H1 (cell line): ENCODE measurements at regions not wholly inside any gene's neighbourhood (a gene's known extent, or its start where the extent isn't known, plus 50 kb on each side); places are given as distances from the start of the nearest gene placed in this dataset.

ENCODE experiments used
- CTCF ChIA-PET: fragments of 300-600 bp; sonication (Branson Sonifier 250); formaldehyde crosslinking; loops from one replicate; lab custom pipeline; 2021; ENCODE audit not compliant: partially characterized antibody; lab: Charles Lee
- POLR2A ChIA-PET: fragments of 300-600 bp; sonication (Branson Sonifier 250); formaldehyde crosslinking; loops from one replicate; lab custom pipeline; 2021; ENCODE audit warnings: inconsistent platforms; ENCODE audit not compliant: partially characterized antibody; lab: Charles Lee
- DNase-seq, 2 experiments: peaks; one replicate each; pipeline versions ENCODE4 v3.0.0 to v3.0.0-alpha.2; 2010 to 2022; ENCODE audit warnings: low spot score in 2 of 2, low read depth in 1 of 2, mixed read lengths in 1 of 2
- FAIRE-seq: peaks from 2 replicates; lab custom pipeline; 2011; peaks lifted over from hg19 to GRCh38; lab: Jason Lieb, UNC
- H2AFZ ChIP-seq: 2 replicates; pipeline ENCODE4 v1.8.1; 2012; ENCODE audit warnings: low read length, inconsistent platforms
- H2AK5ac ChIP-seq: 2 replicates; pipeline ENCODE4 v1.6.1; 2013; ENCODE audit warnings: low read depth, low read length
- H2BK120ac ChIP-seq: replicated peaks from 2 replicates; pipeline ENCODE3; 2013; ENCODE audit warnings: low read depth, low read length, inconsistent platforms
- H2BK12ac ChIP-seq: 2 replicates; pipeline ENCODE4 v1.6.1; 2013; ENCODE audit warnings: low read depth, low read length
- H2BK15ac ChIP-seq: 2 replicates; pipeline ENCODE4 v1.6.1; 2013; ENCODE audit warnings: low read length
- H2BK20ac ChIP-seq: 2 replicates; pipeline ENCODE4 v1.6.1; 2013; ENCODE audit warnings: low read length
- H2BK5ac ChIP-seq: 2 replicates; pipeline ENCODE4 v1.6.1; 2013; ENCODE audit warnings: low read depth, low read length
- H3K14ac ChIP-seq: 2 replicates; pipeline ENCODE4 v1.6.1; 2013; ENCODE audit warnings: inconsistent platforms; ENCODE audit not compliant: insufficient read length
- H3K18ac ChIP-seq: 2 replicates; pipeline ENCODE4 v1.6.1; 2013; ENCODE audit warnings: low read length; ENCODE audit errors: extremely low read depth
- H3K23ac ChIP-seq: 2 replicates; pipeline ENCODE4 v1.6.1; 2013; ENCODE audit warnings: inconsistent platforms; ENCODE audit not compliant: insufficient read length
- H3K23me2 ChIP-seq: 2 replicates; pipeline ENCODE4 v1.6.1; 2013; ENCODE audit warnings: low read depth, low read length
- H3K27ac ChIP-seq: 2 replicates; pipeline ENCODE4 v1.6.1; 2011; ENCODE audit warnings: low read depth, low read length, inconsistent platforms
- H3K27me3 ChIP-seq, 4 experiments: replicated peaks in 1 of 4; 1 replicate in 1 of 4; 2 replicates in 3 of 4; pipeline versions ENCODE4 v1.6.1 to v1.8.1; 2011 to 2013; ENCODE audit warnings: low read length in 3 of 4, mild to moderate bottlenecking in 3 of 4, inconsistent platforms in 2 of 4, mixed read lengths in 2 of 4, moderate library complexity in 1 of 4; ENCODE audit not compliant: control insufficient read depth in 3 of 4, insufficient read depth in 3 of 4; ENCODE audit errors: extremely low read depth in 1 of 4
- H3K36me3 ChIP-seq, 4 experiments: 2 replicates each; pipeline versions ENCODE4 v1.6.1 to v1.8.1; 2011 to 2013; ENCODE audit warnings: mild to moderate bottlenecking in 4 of 4, low read length in 3 of 4, moderate library complexity in 2 of 4, control low read depth in 1 of 4, inconsistent platforms in 1 of 4; ENCODE audit not compliant: insufficient read depth in 4 of 4, control insufficient read depth in 2 of 4
- H3K4ac ChIP-seq: replicated peaks from 2 replicates; pipeline ENCODE3; 2013; ENCODE audit warnings: low read length, low read depth, mixed read lengths, inconsistent platforms; ENCODE audit not compliant: insufficient read length
- H3K4me1 ChIP-seq, 4 experiments: replicated peaks in 1 of 4; 1 replicate in 1 of 4; 2 replicates in 3 of 4; pipeline versions ENCODE4 v1.6.1 to v1.8.1; 2011 to 2013; ENCODE audit warnings: low read length in 3 of 4, inconsistent platforms in 2 of 4, mixed read lengths in 1 of 4; ENCODE audit not compliant: insufficient read depth in 4 of 4, control insufficient read depth in 3 of 4
- H3K4me2 ChIP-seq, 2 experiments: 2 replicates each; pipeline versions ENCODE4 v1.6.1 to v1.8.1; 2011 to 2013; ENCODE audit warnings: low read depth in 2 of 2, low read length in 2 of 2, control low read depth in 1 of 2, inconsistent platforms in 1 of 2, mild to moderate bottlenecking in 1 of 2; ENCODE audit not compliant: insufficient read depth in 1 of 2
- H3K4me3 ChIP-seq, 4 experiments: fragments of 200-600, 300-600 bp in 1 of 4; sonication (generic), shearing (Covaris generic), sonication (Bioruptor Twin) in 1 of 4; 2 replicates each; pipeline versions ENCODE4 v1.5.1 to v1.8.1; 2011 to 2016; ENCODE audit warnings: low read length in 4 of 4, low read depth in 3 of 4, control low read depth in 2 of 4, inconsistent platforms in 2 of 4, mild to moderate bottlenecking in 2 of 4, mixed read lengths in 1 of 4, moderate library complexity in 1 of 4; ENCODE audit not compliant: insufficient read depth in 2 of 4; ENCODE audit errors: extremely low read depth in 1 of 4
- H3K56ac ChIP-seq: replicated peaks from 2 replicates; pipeline ENCODE3; 2013; ENCODE audit warnings: low read depth, mild to moderate bottlenecking, mixed read lengths, low read length, inconsistent platforms; ENCODE audit not compliant: insufficient read length
- H3K79me1 ChIP-seq: 2 replicates; pipeline ENCODE4 v1.6.1; 2013; ENCODE audit warnings: low read depth, low read length, control low read depth
- H3K79me2 ChIP-seq, 2 experiments: 2 replicates each; pipeline versions ENCODE4 v1.6.1 to v1.8.1; 2012 to 2013; ENCODE audit warnings: low read length in 2 of 2, mild to moderate bottlenecking in 2 of 2, inconsistent platforms in 1 of 2; ENCODE audit not compliant: insufficient read depth in 2 of 2, control insufficient read depth in 1 of 2
- H3K9ac ChIP-seq, 4 experiments: replicated peaks in 1 of 4; 1 replicate in 1 of 4; 2 replicates in 3 of 4; pipeline versions ENCODE4 v1.6.1 to v1.8.1; 2011 to 2013; ENCODE audit warnings: low read depth in 3 of 4, low read length in 3 of 4, control low read depth in 2 of 4, mild to moderate bottlenecking in 2 of 4, moderate library complexity in 2 of 4, inconsistent platforms in 1 of 4; ENCODE audit errors: extremely low read depth in 1 of 4
- H3K9me3 ChIP-seq, 2 experiments: 2 replicates each; pipeline versions ENCODE4 v1.6.1 to v1.8.1; 2012 to 2013; ENCODE audit warnings: mild to moderate bottlenecking in 2 of 2, moderate library complexity in 2 of 2, control low read depth in 1 of 2, inconsistent platforms in 1 of 2, low read depth in 1 of 2, low read length in 1 of 2, mixed read lengths in 1 of 2; ENCODE audit not compliant: insufficient read depth in 2 of 2
- H4K20me1 ChIP-seq, 2 experiments: replicated peaks in 1 of 2; 2 replicates each; pipeline versions ENCODE3 to v1.8.1; 2011 to 2013; ENCODE audit warnings: inconsistent platforms in 2 of 2, low read length in 2 of 2, mild to moderate bottlenecking in 1 of 2; ENCODE audit not compliant: insufficient read depth in 2 of 2, control insufficient read depth in 1 of 2
- H4K5ac ChIP-seq: 2 replicates; pipeline ENCODE4 v1.6.1; 2013; ENCODE audit warnings: low read length, low read depth, mixed read lengths, inconsistent platforms; ENCODE audit not compliant: insufficient read length
- H4K8ac ChIP-seq: 2 replicates; pipeline ENCODE4 v1.8.0; 2013; ENCODE audit warnings: mild to moderate bottlenecking, moderate library complexity, low read length, inconsistent platforms; ENCODE audit not compliant: insufficient read depth; ENCODE audit errors: extremely low read depth
- H4K91ac ChIP-seq: replicated peaks from 2 replicates; pipeline ENCODE3; 2013; ENCODE audit warnings: low read length, mixed read lengths, inconsistent platforms; ENCODE audit not compliant: insufficient read length
- GABPA ChIP-seq: IDR thresholded peaks from 2 replicates; pipeline ENCODE4 v1.6.1; 2011; ENCODE audit warnings: mild to moderate bottlenecking, low read length, moderate library complexity, borderline replicate concordance; ENCODE audit not compliant: insufficient read depth
- JUND ChIP-seq: IDR thresholded peaks from 2 replicates; pipeline ENCODE4 v1.6.1; 2011; ENCODE audit warnings: mild to moderate bottlenecking, improper control_type of control experiment, low read length
- POLR2AphosphoS5 ChIP-seq: IDR thresholded peaks from 2 replicates; pipeline ENCODE4 v1.6.1; 2011; ENCODE audit warnings: low read depth, low read length
- SP2 ChIP-seq: IDR thresholded peaks from 2 replicates; pipeline ENCODE4 v1.6.1; 2012; ENCODE audit warnings: mild to moderate bottlenecking, low read length, inconsistent platforms
- WGBS, 2 experiments: shearing (Covaris generic) in 1 of 2; methylation state at CpG; one replicate each; pipeline versions ENCODE4 v1.1.6 to v1.1.7; 2013 to 2015; ENCODE audit warnings: low lambda C conversion rate in 2 of 2, mixed read lengths in 2 of 2, inconsistent platforms in 1 of 2, low coverage in 1 of 2, missing lambda C conversion rate in 1 of 2; ENCODE audit not compliant: insufficient replicate concordance in 2 of 2, insufficient coverage in 1 of 2, insufficient read length in 1 of 2; ENCODE audit errors: extremely low coverage in 1 of 2, missing lambda C conversion rate in 1 of 2; 5-methylcytosine and 5-hydroxymethylcytosine counted together

DNA sequence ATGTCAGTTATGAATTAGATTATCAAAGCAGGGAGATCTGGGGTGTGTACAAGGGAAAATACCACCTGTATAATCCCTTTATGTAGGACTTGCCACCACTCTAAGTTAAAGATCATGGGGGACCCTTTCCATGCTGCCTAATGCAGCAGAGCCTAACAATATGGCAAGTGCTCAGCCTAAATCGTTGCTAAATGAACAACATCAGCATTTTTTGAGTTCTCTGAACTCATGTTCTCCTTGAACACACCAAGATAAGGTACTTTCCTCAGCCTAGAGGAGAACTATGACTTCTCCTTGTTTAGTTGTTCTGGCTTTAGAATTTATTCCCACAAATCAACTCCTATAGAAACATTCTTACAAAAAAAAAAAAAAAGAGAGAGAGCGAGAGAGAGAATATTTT, 177.0 kb downstream of the DUSP10 start:
- Histone ChIP-seq H3K27ac (no peak overlapping the region), H3K23me2 (no peaks in the 10 kb centered on the region), H3K18ac (no peak overlapping the region), H3K27me3 (no peaks in the 10 kb centered on the region), H3K79me1 (no peaks in the 10 kb centered on the region), H3K36me3 (no peaks in the 10 kb centered on the region), H3K4me1 (peaks cover 0 to 2% (median 0%) of the 10 kb centered on the region in 4 experiments; a peak in 2 of 7 replicates), H3K9me3 (no peaks in the 10 kb centered on the region), H2BK15ac (no peak overlapping the region), H2BK20ac (no peak overlapping the region), H3K9ac (no peak overlapping the region), H2AK5ac (no peak overlapping the region), H2BK120ac (no peak overlapping the region), H3K4me2 (no peak overlapping the region), H3K79me2 (no peaks in the 10 kb centered on the region), H3K23ac (no peak overlapping the region), H4K8ac (no peak overlapping the region), H3K4me3 (no peak overlapping the region), H4K5ac (no peak overlapping the region), H3K4ac (no peak overlapping the region), H2BK5ac (no peak overlapping the region), H3K56ac (no peak overlapping the region), H2AFZ (no peak overlapping the region), H3K14ac (no peak overlapping the region), H4K20me1 (no peaks in the 10 kb centered on the region), H4K91ac (no peak overlapping the region), H2BK12ac (no peak overlapping the region)
- FAIRE-seq = no peak
- no peak for DNase-seq
- POLR2A ChIA-PET = no interaction called here
- CTCF ChIA-PET = no interaction called here
- 78% methylated on average over 2 of the region's 2 CpGs; no CpG with 5 or more reads in 1 of the 2 experiments for WGBS, 2 experiments
- TF ChIP-seq POLR2AphosphoS5 (no peak), SP2 (no peak), GABPA (no peak), JUND (no peak)
